ENCODE measurements at regions not wholly inside any gene's neighbourhood (a gene's known extent, or its start where the extent isn't known, plus 50 kb on each side); places are given as distances from the start of the nearest gene placed in this dataset.

GRCh38 chr16:85385463-85386331 is 227.4 kb upstream of the GSE1 start (continued):
- peak; percentile 57; the same call in 1 of the 2 replicates for TF ChIP-seq NCOR1 (IDR thresholded peaks at IDR 0.05; ENCODE audit: borderline replicate concordance, low read length)
- no peak for TF ChIP-seq TMF1 (CRISPR knock-in tag; IDR thresholded peaks at IDR 0.05; ENCODE audit: low read depth)
- no peak for TF ChIP-seq HMG20B (CRISPR knock-in tag; conservative IDR thresholded peaks at IDR 0.05)
- TF ChIP-seq ATAD3A (CRISPR knock-in tag; IDR thresholded peaks at IDR 0.05), result no peak
- no peak for TF ChIP-seq ZNF275 (CRISPR knock-in tag; IDR thresholded peaks at IDR 0.05; ENCODE audit: borderline replicate concordance)
- TF ChIP-seq ZNF207 (IDR thresholded peaks at IDR 0.05; ENCODE audit: borderline replicate concordance), result no peak
- TF ChIP-seq ZNF749 (CRISPR knock-in tag; IDR thresholded peaks at IDR 0.05; ENCODE audit: borderline replicate concordance), result no peak
- TF ChIP-seq ZNF263 (CRISPR knock-in tag; IDR thresholded peaks at IDR 0.05), result no peak
- TF ChIP-seq ZC3H4 (CRISPR knock-in tag; IDR thresholded peaks at IDR 0.05; ENCODE audit: borderline replicate concordance), result no peak
- peak; percentile 78 for TF ChIP-seq ZBTB7B (CRISPR knock-in tag; IDR thresholded peaks at IDR 0.05)
- TF ChIP-seq HNF4A (CRISPR knock-in tag; IDR thresholded peaks at IDR 0.05), result peak; percentile 86
- TF ChIP-seq ZKSCAN8 (CRISPR knock-in tag; IDR thresholded peaks at IDR 0.05; ENCODE audit: borderline replicate concordance), result no peak
- TF ChIP-seq TBP (CRISPR knock-in tag; IDR thresholded peaks at IDR 0.05), result no peak
- no peak for TF ChIP-seq ZFP82 (CRISPR knock-in tag; IDR thresholded peaks at IDR 0.05; ENCODE audit: borderline replicate concordance)
- TF ChIP-seq MYNN (CRISPR knock-in tag; IDR thresholded peaks at IDR 0.05; ENCODE audit: low read depth), result no peak
- no peak for TF ChIP-seq IKZF1 (IDR thresholded peaks at IDR 0.05)
- no peak; the same call in 1 of the 2 replicates for TF ChIP-seq NR2F2 (IDR thresholded peaks at IDR 0.05; ENCODE audit: borderline replicate concordance, low read depth)
- no peak for TF ChIP-seq CENPT (CRISPR knock-in tag; IDR thresholded peaks at IDR 0.05; ENCODE audit: low read depth)
- no peak for TF ChIP-seq CHD4 (IDR thresholded peaks at IDR 0.05; ENCODE audit: borderline replicate concordance, low read length)
- TF ChIP-seq ZNF775 (CRISPR knock-in tag; IDR thresholded peaks at IDR 0.05; ENCODE audit: borderline replicate concordance), result no peak
- TF ChIP-seq PHF20 (CRISPR knock-in tag; IDR thresholded peaks at IDR 0.05), result no peak
- no peak for TF ChIP-seq ZNF557 (CRISPR knock-in tag; IDR thresholded peaks at IDR 0.05)
- no peak for TF ChIP-seq HMG20A (CRISPR knock-in tag; IDR thresholded peaks at IDR 0.05; ENCODE audit: borderline replicate concordance)
- TF ChIP-seq PAWR (CRISPR knock-in tag; IDR thresholded peaks at IDR 0.05; ENCODE audit: borderline replicate concordance), result no peak
- peak; percentile 77 for TF ChIP-seq MIXL1 (CRISPR knock-in tag; IDR thresholded peaks at IDR 0.05)
- no peak for TF ChIP-seq TCF7 (IDR thresholded peaks at IDR 0.05; ENCODE audit: low read depth)
- TF ChIP-seq, protein P1, sequence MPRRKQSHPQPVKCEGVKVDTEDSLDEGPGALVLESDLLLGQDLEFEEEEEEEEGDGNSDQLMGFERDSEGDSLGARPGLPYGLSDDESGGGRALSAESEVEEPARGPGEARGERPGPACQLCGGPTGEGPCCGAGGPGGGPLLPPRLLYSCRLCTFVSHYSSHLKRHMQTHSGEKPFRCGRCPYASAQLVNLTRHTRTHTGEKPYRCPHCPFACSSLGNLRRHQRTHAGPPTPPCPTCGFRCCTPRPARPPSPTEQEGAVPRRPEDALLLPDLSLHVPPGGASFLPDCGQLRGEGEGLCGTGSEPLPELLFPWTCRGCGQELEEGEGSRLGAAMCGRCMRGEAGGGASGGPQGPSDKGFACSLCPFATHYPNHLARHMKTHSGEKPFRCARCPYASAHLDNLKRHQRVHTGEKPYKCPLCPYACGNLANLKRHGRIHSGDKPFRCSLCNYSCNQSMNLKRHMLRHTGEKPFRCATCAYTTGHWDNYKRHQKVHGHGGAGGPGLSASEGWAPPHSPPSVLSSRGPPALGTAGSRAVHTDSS (CRISPR knock-in tag; conservative IDR thresholded peaks at IDR 0.05), result no peak
- no peak for TF ChIP-seq MTA3 (CRISPR knock-in tag; IDR thresholded peaks at IDR 0.05)
- TF ChIP-seq FOXK2 (IDR thresholded peaks at IDR 0.05), result no peak
- TF ChIP-seq HNRNPUL1 (IDR thresholded peaks at IDR 0.05; ENCODE audit: low read depth, low read length), result no peak
- no peak for TF ChIP-seq MATR3 (CRISPR knock-in tag; IDR thresholded peaks at IDR 0.05)
- no peak for TF ChIP-seq ZIK1 (CRISPR knock-in tag; IDR thresholded peaks at IDR 0.05; ENCODE audit: borderline replicate concordance, low read depth)
